NCI-H2196 treated with DMSO at 0.1 percent for 48 hours (cell line): ENCODE measurements at regions not wholly inside any gene's neighbourhood (a gene's known extent, or its start where the extent isn't known, plus 50 kb on each side); places are given as distances from the start of the nearest gene placed in this dataset.

Experiments used
- DNase-seq: peaks from one replicate; lab custom pipeline; 2025; ENCODE audit not compliant: unreplicated experiment; lab: John Stamatoyannopoulos, UW

- DNase-seq = no peak
Measured at GRCh38 chr1:22347854-22348760, 103.5 kb upstream of the ZBTB40 start.

- DNase-seq = no peak
Measured at GRCh38 chr1:22349362-22350043, 102.1 kb upstream of the ZBTB40 start.

- DNase-seq = no peak
Measured at GRCh38 chr1:22350171-22350923, 101.3 kb upstream of the ZBTB40 start.

DNA sequence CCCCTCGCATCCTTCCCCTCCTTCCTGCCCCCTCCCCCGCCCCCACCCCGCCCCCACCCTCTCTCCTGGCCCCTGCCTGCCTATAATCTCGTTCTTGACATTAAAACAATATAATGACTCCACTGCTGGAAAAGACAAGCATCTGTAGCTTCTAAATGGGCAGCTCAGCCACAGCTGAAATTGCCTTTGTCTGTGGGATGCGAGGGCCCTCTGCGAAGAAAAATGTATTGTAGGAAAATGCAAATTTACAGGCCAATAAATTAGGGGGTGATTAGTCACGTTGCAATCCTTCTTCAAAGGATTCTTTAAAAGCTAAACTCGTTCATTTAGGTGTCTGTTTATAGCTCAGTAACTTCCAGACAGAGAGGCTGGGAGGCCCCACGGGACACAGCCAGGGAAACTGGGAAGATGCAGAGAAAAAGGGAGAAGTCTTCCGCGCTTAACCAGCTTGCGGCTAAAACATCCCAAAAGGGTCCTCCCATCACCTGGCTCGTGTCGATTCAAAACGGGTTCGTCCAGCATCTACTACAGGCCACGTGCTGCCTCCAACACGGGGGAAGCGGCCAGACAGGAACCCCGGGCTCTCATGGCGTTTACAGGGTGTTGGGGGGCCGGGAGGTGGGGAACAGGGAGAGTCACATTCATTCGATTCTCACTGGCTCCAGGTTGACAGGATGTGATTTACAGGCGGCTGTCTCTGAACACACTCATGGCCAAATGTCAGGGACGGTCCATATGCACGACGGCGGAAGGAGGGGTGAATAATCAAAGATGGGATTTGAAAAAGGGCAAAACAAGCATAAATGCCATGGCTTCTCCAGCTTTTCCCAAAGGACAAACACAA, 100.5 kb upstream of the ZBTB40 start:
- DNase-seq = no peak

DNA sequence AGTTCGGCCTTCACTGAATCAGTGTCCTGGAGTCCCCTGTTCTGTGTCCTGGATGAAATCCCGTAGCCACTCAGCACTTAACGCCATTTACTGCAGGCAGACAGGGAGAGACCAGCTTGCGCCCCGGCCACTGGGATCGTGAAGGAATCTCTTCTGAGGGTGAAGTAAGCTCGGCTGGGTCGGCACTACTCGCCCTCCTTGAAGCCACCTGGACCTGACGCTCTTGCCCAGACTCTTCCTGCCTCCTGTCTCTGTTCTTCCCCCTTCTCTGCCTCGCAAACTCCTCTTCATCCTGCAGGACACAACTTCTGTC, 99.9 kb upstream of the ZBTB40 start:
- no peak for DNase-seq

GRCh38 chr1:22352355-22352754, 99.3 kb upstream of the ZBTB40 start:
- no peak for DNase-seq

- no peak for DNase-seq
Measured at GRCh38 chr1:22352896-22353295, 98.8 kb upstream of the ZBTB40 start.

- no peak for DNase-seq
Measured at GRCh38 chr1:22359427-22359826, 92.2 kb upstream of the ZBTB40 start.

DNA sequence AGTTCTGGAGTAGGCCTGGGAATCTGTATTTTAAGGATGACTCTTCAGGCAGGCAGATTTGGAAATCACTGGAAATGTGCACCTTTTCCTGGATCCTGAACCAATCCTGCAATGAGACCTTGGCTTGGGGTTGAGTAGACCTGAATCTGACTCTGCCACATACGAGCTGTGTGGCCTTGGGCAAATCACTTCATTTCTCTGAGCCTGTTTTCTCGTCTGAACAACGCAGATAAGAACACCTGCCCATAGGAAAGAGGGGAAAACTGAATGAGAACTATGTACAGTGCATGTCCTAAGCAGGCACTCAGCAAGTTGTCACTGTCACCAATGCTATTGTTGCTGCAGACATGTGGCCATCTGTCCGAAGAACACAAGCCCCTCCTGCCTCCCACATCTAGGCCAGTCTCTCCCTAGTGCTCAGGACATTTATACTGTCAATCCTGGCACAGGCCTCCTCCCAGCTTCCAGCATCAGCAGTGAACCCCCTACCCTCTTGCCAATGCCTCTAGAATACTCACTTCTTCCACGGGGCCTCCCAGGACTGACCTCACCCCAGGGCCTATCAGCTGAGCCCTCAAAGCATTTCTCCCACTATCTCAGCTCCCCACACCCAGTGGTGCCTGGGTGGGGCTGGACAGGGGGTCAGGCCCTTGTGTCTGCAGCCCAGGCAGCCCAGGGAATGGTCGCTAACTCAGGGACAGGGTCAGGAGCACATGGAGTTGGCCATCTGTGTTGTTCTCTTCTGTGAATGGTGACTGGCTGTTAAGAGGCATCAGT, 88.8 kb upstream of the ZBTB40 start:
- DNase-seq = no peak

DNA sequence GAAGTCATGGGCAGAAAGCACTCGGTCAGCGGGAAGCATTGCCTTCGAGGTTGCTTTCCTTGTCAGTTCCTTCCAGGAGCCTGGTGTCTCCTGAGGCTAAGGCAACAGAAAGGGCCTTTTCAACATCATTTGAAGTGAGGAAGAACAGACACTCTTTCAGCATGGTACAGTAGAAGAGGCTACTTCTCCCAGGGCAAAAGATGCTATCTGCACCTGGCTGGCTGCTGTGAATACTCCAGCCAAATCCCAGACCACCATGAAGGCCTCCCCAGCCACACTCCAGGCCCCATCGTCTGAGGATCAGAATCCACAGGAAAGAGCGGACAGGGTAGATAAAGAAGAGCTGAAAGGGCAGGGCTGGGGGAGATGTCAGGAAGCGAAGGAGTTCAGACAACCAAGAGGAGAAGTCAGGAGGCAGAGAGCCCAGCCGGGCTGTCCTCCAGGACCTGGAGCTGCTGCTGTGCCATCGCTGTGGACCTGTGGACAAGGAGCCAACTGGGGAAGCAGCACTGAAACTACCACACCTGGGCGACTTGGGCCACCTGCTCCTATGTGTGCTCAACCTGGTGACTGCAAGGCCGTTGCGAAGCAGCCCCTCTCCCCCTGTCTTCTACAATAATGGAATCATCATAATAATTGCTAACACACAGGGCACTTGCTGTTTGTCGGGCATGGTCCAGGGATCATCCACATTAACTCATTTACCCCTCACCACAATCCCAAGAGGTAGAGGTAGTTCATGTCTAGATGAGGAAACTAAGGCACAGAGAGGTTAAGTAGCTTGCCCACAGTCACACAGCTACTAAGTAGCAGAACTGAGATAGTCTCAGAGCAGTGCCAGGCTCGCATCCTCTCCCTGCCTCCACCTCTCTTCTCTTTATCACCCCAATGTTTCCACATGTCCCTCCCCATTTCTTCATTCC, 88.0 kb upstream of the ZBTB40 start:
- DNase-seq = no peak

- no peak for DNase-seq
Measured at GRCh38 chr1:22364326-22364650, 87.4 kb upstream of the ZBTB40 start.

GRCh38 chr1:22364764-22365163, 86.9 kb upstream of the ZBTB40 start:
- no peak for DNase-seq

DNA sequence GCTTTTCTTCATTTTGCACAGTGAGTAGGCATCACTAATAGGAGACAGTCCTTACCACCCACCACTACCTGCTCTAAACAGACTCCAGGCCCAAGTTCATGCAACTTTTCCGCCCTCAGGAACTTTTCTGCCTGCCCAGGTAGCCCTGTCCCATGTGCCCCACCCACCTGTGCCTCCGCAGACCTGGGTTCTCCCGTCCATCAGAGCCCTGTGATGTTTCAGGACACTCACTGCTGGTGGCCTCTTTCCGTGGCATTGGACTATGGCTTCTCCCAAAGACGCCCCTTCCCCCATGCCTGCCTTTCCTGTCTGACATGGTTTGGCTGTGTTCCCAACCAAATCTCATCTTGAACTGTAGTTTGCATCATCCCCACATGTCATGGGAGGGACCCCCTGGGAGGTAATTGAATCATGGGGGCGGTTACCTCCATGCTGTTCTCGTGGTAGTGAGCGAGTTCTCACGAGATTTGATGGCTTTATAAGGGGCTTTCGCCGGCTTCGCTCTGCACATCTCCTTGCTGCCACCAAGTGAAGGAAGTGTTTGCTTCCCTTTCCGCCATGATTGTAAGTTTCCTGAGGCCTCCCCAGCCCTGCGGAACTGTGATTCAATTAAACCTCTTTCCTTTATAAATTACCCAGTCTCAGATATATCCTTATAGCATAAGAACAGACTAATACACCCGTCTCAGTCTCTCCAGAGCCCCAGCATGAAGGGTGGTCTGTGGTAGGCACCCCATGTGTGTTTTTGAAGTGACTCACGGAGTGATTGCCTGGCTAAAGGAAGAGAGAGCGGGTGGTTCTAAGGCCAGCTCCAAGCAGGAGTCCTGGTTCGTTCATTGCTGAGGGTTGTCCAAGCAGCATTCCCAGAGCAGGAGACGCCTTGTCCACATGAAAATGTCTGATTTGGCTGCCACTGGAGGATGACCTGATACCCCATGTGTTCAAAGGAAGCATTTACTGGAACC, 86.0 kb upstream of the ZBTB40 start:
- DNase-seq = no peak

DNA sequence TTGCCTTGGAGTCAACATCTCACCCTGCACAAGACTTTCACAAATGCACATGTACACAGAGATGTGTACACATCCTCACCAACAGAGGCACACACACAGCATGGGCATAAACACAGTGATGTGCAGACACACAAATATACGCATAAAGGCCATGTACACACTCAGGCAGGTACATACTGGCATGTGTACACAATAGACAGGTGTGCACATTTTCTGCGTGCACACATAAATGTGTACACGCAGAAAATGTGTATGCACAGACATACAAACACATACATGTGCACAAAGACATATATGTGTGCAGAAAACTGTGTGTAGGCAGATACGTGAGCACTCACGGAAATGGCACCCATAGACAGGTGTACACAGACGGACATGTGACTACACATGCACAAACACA, 85.3 kb upstream of the ZBTB40 start:
- DNase-seq = no peak

- no peak for DNase-seq
Measured at GRCh38 chr1:22368125-22368524, 83.5 kb upstream of the ZBTB40 start.

GRCh38 chr1:22369294-22370189, 82.1 kb upstream of the ZBTB40 start:
- DNase-seq = no peak

DNA sequence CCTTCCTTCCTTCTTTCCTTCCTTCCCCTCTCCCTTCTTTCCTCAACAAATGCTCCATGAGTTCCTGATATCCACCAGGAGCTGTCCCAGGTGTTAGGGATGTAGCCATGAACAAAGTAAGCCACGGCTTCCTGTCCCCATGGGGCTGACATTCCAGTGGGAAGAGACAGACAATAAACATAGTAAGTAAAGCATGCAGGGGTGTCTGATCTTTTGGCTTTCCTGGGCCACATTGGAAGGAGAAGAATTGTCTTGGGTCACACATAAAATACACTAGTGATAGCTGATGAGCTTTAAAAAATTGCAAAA, 81.5 kb upstream of the ZBTB40 start:
- no peak for DNase-seq
